ENCODE measurements at regions not wholly inside any gene's neighbourhood (a gene's known extent, or its start where the extent isn't known, plus 50 kb on each side); places are given as distances from the start of the nearest gene placed in this dataset.

- DNase-seq (ENCODE audit: low read depth): no peak
These were observed 181.4 kb upstream of the RBPJ start for GRCh38 chr4:26139310-26139924.

- no peak for DNase-seq (ENCODE audit: low read depth)
These were observed 180.5 kb upstream of the RBPJ start for GRCh38 chr4:26140150-26140898.

- no peak for DNase-seq (ENCODE audit: low read depth)
These were observed 179.6 kb upstream of the RBPJ start for GRCh38 chr4:26141051-26141721.

GRCh38 chr4:26141911-26142638 is 178.7 kb upstream of the RBPJ start:
- DNase-seq (ENCODE audit: low read depth): peak; percentile 23

GRCh38 chr4:26144526-26145155 is 176.2 kb upstream of the RBPJ start:
- DNase-seq (ENCODE audit: low read depth): peak; percentile 34

GRCh38 chr4:26145212-26145611 is 175.6 kb upstream of the RBPJ start:
- no peak for DNase-seq (ENCODE audit: low read depth)

GRCh38 chr4:26148927-26149326 is 171.9 kb upstream of the RBPJ start:
- DNase-seq (ENCODE audit: low read depth): no peak

- no peak for DNase-seq (ENCODE audit: low read depth)
These were observed 169.9 kb upstream of the RBPJ start for GRCh38 chr4:26150948-26151347.

GRCh38 chr4:26151615-26152014 is 169.2 kb upstream of the RBPJ start:
- no peak for DNase-seq (ENCODE audit: low read depth)

- no peak for DNase-seq (ENCODE audit: low read depth)
These were observed 168.8 kb upstream of the RBPJ start for GRCh38 chr4:26152056-26152455.

GRCh38 chr4:26157541-26157940 is 163.3 kb upstream of the RBPJ start:
- no peak for DNase-seq (ENCODE audit: low read depth)

- DNase-seq (ENCODE audit: low read depth): no peak
These were observed 160.2 kb upstream of the RBPJ start for GRCh38 chr4:26160591-26160990.

- no peak for DNase-seq (ENCODE audit: low read depth)
These were observed 159.6 kb upstream of the RBPJ start for GRCh38 chr4:26161030-26161824.

- DNase-seq (ENCODE audit: low read depth): no peak
These were observed 158.7 kb upstream of the RBPJ start for GRCh38 chr4:26162101-26162500.

- no peak for DNase-seq (ENCODE audit: low read depth)
These were observed 157.1 kb upstream of the RBPJ start for GRCh38 chr4:26163425-26164362.

GRCh38 chr4:26171501-26171900 is 149.3 kb upstream of the RBPJ start:
- no peak for DNase-seq (ENCODE audit: low read depth)

- DNase-seq (ENCODE audit: low read depth): peak; percentile 84
These were observed 148.9 kb upstream of the RBPJ start for GRCh38 chr4:26171941-26172340.

- no peak for DNase-seq (ENCODE audit: low read depth)
These were observed 147.2 kb upstream of the RBPJ start for GRCh38 chr4:26173619-26174018.

GRCh38 chr4:26174027-26174426 is 146.8 kb upstream of the RBPJ start:
- no peak for DNase-seq (ENCODE audit: low read depth)

Data from non-pigmented ciliary epithelial cell (primary cell).